Kidney epithelial cell (primary cell): ENCODE measurements at regions not wholly inside any gene's neighbourhood (a gene's known extent, or its start where the extent isn't known, plus 50 kb on each side); places are given as distances from the start of the nearest gene placed in this dataset.

Source experiments
- DNase-seq: peaks from one replicate; pipeline ENCODE4 v3.0.0-alpha.2; 2010; ENCODE audit warnings: low read depth
- H3K27me3 ChIP-seq: 2 replicates; pipeline ENCODE4 v1.6.0; 2011; ENCODE audit warnings: low read length; ENCODE audit not compliant: control insufficient read depth, insufficient read depth
- H3K36me3 ChIP-seq: 2 replicates; pipeline ENCODE4 v1.5.1; 2011; ENCODE audit warnings: low read length; ENCODE audit not compliant: control insufficient read depth, insufficient read depth
- H3K4me3 ChIP-seq: 2 replicates; pipeline ENCODE4 v1.5.1; 2011; ENCODE audit warnings: low read depth, mild to moderate bottlenecking, control low read depth, low read length
- TF ChIP-seq, protein P1 (sequence below): IDR thresholded peaks from 2 replicates; pipeline ENCODE4 v1.5.1; 2011; ENCODE audit warnings: mild to moderate bottlenecking, moderate library complexity, low read length, control low read depth, inconsistent platforms; ENCODE audit not compliant: insufficient read depth, poor library complexity, severe bottlenecking

DNA sequence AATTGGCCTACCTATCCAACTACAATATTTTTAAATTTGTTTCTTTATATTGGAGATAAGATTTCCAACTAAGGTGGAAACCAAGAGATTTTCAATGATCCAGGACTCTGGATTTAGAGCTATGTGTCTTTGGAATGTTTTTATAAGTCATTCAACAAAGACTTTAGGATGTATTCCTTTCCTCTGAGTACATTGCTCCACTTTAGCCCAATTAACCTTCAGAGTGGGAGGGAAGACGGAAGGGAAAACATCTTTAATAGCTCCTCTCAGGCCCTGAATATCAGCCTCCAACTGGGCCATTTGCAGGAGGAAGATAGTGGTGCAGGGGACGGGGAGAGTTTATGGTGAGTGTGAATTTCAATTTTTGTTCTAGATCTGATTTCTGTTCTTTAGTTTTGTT, 239.2 kb downstream of the PIK3R1 start:
- Histone ChIP-seq H3K36me3 (no peaks in the 10 kb centered on the region), H3K27me3 (no peaks in the 10 kb centered on the region), H3K4me3 (no peak overlapping the region)
- TF ChIP-seq, protein P1, sequence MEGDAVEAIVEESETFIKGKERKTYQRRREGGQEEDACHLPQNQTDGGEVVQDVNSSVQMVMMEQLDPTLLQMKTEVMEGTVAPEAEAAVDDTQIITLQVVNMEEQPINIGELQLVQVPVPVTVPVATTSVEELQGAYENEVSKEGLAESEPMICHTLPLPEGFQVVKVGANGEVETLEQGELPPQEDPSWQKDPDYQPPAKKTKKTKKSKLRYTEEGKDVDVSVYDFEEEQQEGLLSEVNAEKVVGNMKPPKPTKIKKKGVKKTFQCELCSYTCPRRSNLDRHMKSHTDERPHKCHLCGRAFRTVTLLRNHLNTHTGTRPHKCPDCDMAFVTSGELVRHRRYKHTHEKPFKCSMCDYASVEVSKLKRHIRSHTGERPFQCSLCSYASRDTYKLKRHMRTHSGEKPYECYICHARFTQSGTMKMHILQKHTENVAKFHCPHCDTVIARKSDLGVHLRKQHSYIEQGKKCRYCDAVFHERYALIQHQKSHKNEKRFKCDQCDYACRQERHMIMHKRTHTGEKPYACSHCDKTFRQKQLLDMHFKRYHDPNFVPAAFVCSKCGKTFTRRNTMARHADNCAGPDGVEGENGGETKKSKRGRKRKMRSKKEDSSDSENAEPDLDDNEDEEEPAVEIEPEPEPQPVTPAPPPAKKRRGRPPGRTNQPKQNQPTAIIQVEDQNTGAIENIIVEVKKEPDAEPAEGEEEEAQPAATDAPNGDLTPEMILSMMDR = no peak
- DNase-seq = no peak

DNA sequence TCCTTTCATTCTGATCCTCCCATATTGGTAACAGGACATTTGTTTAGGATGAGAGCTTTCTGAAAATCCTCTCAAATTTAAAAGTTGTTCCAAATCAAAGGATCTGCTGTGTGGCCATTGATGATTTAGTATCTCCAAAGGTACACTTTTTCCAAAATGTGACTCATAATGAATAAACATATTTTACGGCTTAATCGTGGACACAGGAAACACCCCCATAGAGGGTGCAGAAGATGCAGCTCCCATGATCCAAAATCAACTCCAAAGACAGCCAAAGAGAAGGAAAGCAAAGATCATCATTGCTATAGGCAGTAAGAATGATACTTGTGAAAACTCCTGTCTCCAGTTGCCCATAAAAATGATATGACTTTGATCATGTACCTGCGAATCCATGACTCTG, 239.7 kb downstream of the PIK3R1 start:
- no peak overlapping the region for H3K4me3 ChIP-seq
- H3K27me3 ChIP-seq = no peaks in the 10 kb centered on the region
- no peak for DNase-seq
- no peaks in the 10 kb centered on the region for H3K36me3 ChIP-seq
- TF ChIP-seq, protein P1 = no peak

DNA sequence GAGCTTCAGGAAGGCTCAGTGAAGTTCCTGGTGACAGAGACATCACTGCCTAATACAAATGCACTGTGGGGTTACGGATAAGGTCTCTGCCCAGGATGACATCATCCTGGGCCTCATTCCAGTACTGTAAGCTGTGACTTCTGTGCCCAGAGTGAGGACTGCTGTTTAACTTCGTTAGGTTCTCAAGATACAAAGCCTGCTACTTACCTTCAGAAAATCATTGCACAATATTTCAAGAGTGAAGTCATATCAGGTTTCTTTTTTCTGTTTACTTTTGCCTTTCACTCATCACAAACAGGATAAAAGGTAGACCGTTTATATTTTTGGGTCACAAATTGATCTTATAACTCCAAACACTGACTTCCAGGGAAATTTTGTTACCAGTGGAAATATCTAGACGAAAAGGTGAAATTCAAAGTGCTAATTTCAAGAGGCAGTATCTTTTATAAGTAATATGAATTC, 241.2 kb downstream of the PIK3R1 start:
- TF ChIP-seq, protein P1 = no peak
- no peak overlapping the region for H3K4me3 ChIP-seq
- H3K27me3 ChIP-seq = no peaks in the 10 kb centered on the region
- H3K36me3 ChIP-seq = no peaks in the 10 kb centered on the region
- DNase-seq = peak; percentile 82

DNA sequence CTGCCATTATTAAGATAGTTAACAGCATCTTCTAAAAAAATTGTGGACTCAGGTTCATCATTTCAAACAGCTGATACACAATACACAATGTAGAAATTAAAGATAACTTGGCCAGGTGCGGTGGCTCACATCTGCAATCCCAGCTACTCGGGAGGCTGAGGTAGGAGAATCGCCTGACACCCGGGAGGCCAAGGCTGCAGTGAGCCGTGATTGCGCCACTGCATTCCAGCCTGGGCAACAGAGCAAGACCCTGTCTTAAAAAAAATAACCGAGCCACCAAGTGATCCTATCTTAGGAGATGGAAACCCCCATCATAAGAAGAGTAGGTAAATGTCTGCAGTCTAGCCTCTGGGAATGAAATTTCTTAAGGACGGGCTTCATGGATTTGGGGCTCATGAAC, 241.7 kb downstream of the PIK3R1 start:
- Histone ChIP-seq H3K36me3 (no peaks in the 10 kb centered on the region), H3K27me3 (no peaks in the 10 kb centered on the region), H3K4me3 (no peak overlapping the region)
- no peak for DNase-seq
- TF ChIP-seq, protein P1 = no peak

DNA sequence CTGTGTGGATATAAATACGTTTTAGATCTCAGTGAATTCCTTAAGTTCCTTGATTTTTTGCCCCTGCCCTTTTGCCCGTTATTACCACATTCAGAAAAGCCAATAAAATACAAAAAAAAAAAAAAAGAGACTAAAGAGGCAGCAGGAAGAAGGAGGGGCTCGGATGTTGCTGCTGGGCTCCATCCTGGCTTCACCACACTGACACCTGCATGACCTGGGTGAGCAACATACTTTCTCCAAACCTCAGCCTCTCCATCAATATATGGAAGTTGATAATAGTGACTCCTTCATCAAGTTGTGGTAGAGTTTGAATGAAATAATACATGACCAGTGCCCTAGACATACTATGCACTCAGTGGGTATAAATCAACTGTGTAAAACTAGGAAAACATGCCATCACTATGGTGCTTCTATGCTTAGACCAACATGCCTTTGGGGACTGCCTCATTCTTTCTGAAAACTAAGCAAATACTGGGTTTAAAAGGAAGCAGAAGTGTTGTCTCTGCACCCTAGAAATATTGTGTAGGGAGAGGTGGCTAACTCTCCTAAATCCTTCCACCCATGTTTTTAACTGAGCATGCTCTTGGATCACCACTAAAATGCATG, 243.0 kb downstream of the PIK3R1 start:
- DNase-seq = no peak
- Histone ChIP-seq H3K27me3 (no peaks in the 10 kb centered on the region), H3K4me3 (no peak overlapping the region), H3K36me3 (no peaks in the 10 kb centered on the region)
- TF ChIP-seq, protein P1 = no peak

DNA sequence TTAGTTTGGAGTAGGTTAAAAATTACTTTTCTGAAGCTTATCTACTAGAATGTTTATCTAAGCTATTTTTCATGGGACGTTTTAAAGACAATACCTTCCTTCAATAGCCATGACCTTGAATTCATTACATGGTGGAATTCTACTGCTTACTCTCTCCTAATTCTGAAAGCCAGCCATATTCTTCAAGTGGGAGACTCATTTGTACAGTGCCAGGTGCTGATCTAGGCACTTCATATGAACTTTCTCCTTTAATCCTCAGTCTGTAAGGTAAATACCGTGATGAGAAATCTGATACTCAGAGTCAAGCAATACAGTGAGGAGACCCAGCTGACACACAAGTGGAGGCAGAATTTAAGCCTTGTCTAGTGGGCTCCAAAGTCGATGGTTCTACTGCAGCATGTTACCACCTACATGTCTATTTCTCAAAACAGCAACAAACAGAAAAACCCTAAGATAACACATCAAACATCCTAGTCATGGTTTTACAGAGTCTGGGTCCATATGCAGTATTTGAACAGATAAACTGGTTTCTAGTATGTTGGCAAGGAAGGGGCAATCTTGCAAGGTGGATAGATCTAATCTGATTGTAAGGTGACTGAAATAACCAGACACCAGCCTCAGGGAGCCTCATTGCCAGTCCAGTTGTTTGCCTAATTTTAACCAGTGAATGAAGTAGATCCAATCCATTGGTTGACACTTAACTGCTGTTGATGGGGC, 243.7 kb downstream of the PIK3R1 start:
- H3K4me3 ChIP-seq = no peak overlapping the region
- no peaks in the 10 kb centered on the region for H3K36me3 ChIP-seq
- H3K27me3 ChIP-seq = no peaks in the 10 kb centered on the region
- TF ChIP-seq, protein P1 = no peak
- DNase-seq = no peak
